ENCODE measurements at regions not wholly inside any gene's neighbourhood (a gene's known extent, or its start where the extent isn't known, plus 50 kb on each side); places are given as distances from the start of the nearest gene placed in this dataset.

DNA sequence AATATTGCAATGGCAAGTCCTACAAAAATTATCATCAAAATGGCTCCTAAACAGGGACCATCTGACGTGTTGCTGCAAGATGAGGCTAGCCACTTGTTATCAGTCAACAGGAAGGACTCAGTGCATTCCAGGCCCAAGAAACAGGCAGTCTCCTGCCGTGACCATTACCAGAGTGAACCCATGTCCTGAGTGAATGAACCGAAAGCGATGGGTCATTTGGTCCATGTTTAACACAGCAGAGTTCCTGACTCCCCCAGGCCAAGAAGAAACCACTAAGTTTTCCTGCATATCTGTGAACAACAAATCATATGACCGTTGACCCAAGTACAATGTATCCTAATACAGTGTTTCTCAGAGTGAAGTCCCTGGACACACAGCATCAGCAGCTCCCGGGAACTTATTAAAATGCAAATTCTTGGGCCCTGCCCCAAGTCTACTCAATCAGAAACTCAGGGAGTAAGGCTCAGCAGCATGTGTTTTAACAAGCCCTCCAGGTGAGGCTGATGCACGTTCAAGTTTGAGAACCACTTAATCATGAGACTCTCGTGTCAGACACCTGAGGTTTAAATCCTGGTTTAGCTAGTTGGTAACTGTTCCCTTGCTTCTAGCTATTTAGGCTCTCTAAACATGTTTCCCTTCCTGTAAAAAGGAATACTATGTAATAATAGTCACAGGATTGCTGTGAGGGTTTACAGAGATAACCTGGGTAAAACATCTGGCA, 429.4 kb upstream of the MAF start:
- no peak overlapping the region for H3K4me3 ChIP-seq (ENCODE audit: low read depth, low read length)
- no peak for DNase-seq (ENCODE audit: low read depth, low spot score)
- in situ Hi-C loops (cut with HindIII; ENCODE audit: low sequenced_read_pairs), result no loop called here
- TF ChIP-seq, protein P1, sequence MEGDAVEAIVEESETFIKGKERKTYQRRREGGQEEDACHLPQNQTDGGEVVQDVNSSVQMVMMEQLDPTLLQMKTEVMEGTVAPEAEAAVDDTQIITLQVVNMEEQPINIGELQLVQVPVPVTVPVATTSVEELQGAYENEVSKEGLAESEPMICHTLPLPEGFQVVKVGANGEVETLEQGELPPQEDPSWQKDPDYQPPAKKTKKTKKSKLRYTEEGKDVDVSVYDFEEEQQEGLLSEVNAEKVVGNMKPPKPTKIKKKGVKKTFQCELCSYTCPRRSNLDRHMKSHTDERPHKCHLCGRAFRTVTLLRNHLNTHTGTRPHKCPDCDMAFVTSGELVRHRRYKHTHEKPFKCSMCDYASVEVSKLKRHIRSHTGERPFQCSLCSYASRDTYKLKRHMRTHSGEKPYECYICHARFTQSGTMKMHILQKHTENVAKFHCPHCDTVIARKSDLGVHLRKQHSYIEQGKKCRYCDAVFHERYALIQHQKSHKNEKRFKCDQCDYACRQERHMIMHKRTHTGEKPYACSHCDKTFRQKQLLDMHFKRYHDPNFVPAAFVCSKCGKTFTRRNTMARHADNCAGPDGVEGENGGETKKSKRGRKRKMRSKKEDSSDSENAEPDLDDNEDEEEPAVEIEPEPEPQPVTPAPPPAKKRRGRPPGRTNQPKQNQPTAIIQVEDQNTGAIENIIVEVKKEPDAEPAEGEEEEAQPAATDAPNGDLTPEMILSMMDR (IDR thresholded peaks at IDR 0.05; ENCODE audit: low read depth, low read length), result no peak

DNA sequence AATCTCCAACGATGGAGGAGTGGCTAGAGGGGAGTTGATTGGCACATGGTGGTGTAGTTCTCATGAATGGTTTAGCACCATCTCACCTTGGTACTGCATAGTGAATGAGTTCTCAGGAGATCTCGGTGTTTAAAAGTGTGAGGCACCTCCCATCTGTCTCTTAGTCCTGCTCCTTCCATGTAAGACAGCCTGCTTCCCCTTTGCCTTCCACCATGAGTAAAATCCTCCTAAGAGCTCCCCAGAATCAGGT, 428.8 kb upstream of the MAF start:
- TF ChIP-seq, protein P1 (IDR thresholded peaks at IDR 0.05; ENCODE audit: low read depth, low read length), result no peak
- H3K4me3 ChIP-seq (ENCODE audit: low read depth, low read length), result no peak overlapping the region
- no peak for DNase-seq (ENCODE audit: low read depth, low spot score)
- in situ Hi-C loops (cut with HindIII; ENCODE audit: low sequenced_read_pairs), result no loop called here

DNA sequence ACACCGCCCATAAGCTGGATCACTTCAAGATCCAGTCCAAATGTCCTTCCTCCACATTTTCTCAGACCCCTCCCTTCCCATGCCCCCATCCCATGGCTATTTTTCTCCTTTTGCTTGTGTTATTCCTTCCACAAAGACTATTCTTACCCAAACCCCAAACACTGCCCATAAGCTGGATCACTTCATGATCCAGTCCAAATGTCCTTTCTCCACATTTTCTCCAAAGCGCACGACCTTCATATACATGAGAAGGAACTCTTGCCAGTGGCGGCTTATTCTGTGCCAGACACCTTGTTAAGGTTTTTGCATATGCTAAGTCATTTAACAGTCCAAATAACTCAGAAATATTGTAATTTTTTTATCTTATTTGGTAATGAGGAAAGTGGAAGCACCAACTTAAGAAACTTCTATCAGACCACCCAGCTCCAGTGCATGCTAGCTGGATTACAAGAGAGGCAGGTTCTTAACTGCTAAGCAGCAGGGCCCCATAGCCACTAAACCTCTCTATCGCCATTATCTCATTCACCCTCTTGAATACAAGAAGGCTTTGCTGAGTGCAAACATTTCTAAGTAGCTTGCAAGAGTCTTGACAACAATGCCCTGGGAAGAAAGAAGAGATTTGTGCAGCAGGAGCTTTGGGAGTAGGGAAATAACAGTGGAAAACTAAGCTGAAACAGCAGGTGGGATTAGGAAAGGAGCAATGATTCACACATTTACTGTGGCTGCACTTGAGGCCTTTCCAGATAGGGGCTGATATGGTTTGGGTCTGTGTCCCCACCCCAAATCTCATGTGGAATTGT, 428.2 kb upstream of the MAF start:
- TF ChIP-seq, protein P1 (IDR thresholded peaks at IDR 0.05; ENCODE audit: low read depth, low read length), result no peak
- no peak for DNase-seq (ENCODE audit: low read depth, low spot score)
- in situ Hi-C loops (cut with HindIII; ENCODE audit: low sequenced_read_pairs), result no loop called here
- H3K4me3 ChIP-seq (ENCODE audit: low read depth, low read length), result no peak overlapping the region

DNA sequence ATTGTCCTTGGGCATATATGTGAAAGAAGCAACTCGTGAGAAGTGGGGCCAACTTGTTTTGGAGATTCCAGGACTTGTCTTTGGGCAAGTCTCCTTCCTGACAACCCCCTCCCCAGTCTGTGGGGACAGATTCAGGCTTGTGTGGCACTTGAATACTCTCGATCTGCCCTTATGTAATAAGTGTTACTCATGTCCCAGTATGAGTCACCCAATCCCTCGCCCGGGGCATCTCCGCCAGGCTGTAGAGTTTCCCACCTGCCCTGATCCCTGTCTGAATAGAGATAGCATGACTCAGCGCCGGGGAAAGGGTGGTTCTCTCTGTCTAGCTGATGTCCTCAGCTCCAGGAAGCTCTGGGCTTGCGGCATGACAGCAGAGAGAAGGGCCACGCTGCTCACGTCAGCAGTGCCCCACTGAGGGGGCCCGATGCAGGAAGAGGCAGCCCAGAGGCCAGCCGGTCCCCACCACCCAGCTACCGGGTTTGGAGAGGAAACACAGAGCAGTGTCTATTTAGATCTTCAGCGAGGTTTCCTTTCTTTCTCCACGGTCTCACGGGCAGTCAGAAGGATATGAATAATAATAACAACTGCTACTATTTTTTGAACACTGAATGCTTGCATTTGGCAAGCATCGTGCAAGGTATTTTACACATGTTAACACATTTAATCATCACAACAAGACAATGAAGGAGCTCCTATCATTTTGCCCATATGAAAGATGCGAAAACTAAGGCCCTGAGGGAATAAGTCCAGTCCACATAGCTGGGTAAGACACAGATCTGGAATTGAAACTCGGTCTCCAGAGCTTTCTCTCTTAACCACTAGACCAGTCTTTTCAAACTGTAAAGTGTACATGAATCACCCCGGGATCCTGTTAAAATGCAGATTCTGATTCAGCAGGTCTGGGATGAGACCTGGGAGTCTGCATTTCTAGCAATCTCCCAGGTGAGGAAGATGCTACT, 426.7 kb upstream of the MAF start:
- peak; percentile 96 for DNase-seq (ENCODE audit: low read depth, low spot score)
- in situ Hi-C loops (cut with HindIII; ENCODE audit: low sequenced_read_pairs), result no loop called here
- H3K4me3 ChIP-seq (ENCODE audit: low read depth, low read length), result no peak overlapping the region
- TF ChIP-seq, protein P1 (IDR thresholded peaks at IDR 0.05; ENCODE audit: low read depth, low read length), result no peak

DNA sequence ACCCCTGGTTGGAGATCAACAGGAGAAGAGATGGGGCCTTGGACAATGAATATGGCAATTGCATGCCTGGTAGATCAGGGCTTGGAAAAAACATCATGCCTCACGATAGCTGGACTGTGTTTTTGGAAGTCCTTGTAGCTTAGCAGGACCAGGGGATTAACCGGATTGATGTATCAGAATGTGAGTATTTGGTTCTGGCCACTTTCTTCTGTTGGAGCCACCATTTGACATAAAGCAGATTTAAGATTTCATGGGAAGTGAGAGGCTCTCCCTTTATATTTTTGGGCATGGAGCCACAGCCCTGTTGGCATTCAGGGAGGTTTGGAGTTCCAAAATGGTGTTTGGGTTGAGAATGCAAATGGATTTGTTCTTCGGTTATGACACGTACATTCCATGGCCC, 424.7 kb upstream of the MAF start:
- in situ Hi-C loops (cut with HindIII; ENCODE audit: low sequenced_read_pairs), result no loop called here
- H3K4me3 ChIP-seq (ENCODE audit: low read depth, low read length), result no peak overlapping the region
- DNase-seq (ENCODE audit: low read depth, low spot score), result no peak
- TF ChIP-seq, protein P1 (IDR thresholded peaks at IDR 0.05; ENCODE audit: low read depth, low read length), result no peak

DNA sequence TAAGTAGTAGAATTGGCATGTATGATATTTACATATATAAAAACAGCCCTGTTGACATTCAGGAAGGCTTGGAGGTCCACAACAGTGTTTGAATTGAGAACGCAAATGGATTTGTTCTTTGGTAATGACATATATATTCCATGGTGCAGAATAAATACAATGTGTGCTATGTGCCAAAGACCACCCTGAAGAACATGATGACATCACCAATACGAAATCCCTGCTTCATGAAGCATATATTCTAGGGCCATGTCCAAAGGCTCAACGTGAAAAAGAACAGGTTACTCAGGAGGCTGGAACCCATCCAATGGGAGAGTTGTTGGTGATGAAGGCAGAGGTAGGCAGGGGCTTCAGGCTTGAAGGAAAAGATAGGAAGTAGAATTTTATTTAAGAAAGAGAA, 423.9 kb upstream of the MAF start:
- TF ChIP-seq, protein P1 (IDR thresholded peaks at IDR 0.05; ENCODE audit: low read depth, low read length), result no peak
- H3K4me3 ChIP-seq (ENCODE audit: low read depth, low read length), result no peak overlapping the region
- in situ Hi-C loops (cut with HindIII; ENCODE audit: low sequenced_read_pairs), result no loop called here
- no peak for DNase-seq (ENCODE audit: low read depth, low spot score)
